LNCAP (cell line): ENCODE measurements at regions not wholly inside any gene's neighbourhood (a gene's known extent, or its start where the extent isn't known, plus 50 kb on each side); places are given as distances from the start of the nearest gene placed in this dataset.

ENCODE experiments used
- CTCF ChIP-seq: fragments of 450-650 bp; IDR thresholded peaks from 2 replicates; pipeline ENCODE4 v1.5.1; 2017; ENCODE audit warnings: mild to moderate bottlenecking

- no peak for TF ChIP-seq CTCF
These were observed 57.9 kb upstream of the DACH1 start for GRCh38 chr13:71924931-71925330.

DNA sequence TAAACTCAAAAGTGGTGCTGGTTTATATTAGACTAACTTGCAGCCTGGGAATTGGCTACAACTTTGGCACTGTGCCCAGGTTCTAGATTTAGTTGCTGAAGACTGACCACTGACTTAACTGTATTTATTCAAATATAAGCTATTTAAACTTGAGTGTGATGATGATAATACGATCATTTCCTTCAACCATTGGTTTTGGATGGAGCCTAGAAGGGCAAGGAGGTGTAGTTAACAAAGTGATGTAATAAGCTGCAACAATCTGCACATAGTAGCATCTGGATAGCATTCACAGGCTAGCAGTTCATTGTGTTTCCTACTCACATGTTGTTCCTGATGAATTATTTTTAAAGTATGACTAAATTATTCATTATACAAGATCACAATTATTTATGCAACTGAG, 55.2 kb upstream of the DACH1 start:
- no peak for TF ChIP-seq CTCF
